Gastrocnemius medialis (tissue), 4 donors: ENCODE measurements at regions not wholly inside any gene's neighbourhood (a gene's known extent, or its start where the extent isn't known, plus 50 kb on each side); places are given as distances from the start of the nearest gene placed in this dataset.

ENCODE experiments used
- ATAC-seq, 2 donors: fragments of 150-250 bp; one replicate each; pipeline ENCODE4 v1.9.1; 2016
- DNase-seq, 2 donors: peaks; one replicate each; pipeline ENCODE4 v3.0.0-alpha.2; 2019
- H3K27ac ChIP-seq, 4 donors: fragments of 200-600 bp; sonication (generic); 1 replicate in 1 of 4; 2 replicates in 3 of 4; pipeline ENCODE4 v1.5.1; 2016 to 2018; ENCODE audit warnings: mild to moderate bottlenecking in 2 of 4, moderate library complexity in 1 of 4
- H3K27me3 ChIP-seq, 3 donors: fragments of 200-600 bp; sonication (generic) in 2 of 3; 1 replicate in 1 of 3; 2 replicates in 2 of 3; pipeline versions ENCODE4 v1.5.1 to v1.6.0; 2016 to 2019; ENCODE audit warnings: mild to moderate bottlenecking in 1 of 3, moderate library complexity in 1 of 3
- H3K36me3 ChIP-seq, 2 donors: fragments of 200-600 bp; sonication (generic) in 1 of 2; one replicate each; pipeline ENCODE4 v1.5.1; 2017 to 2018
- H3K4me1 ChIP-seq, 2 donors: fragments of 200-600 bp; sonication (generic) in 1 of 2; one replicate each; pipeline ENCODE4 v1.5.1; 2016 to 2017; ENCODE audit warnings: mild to moderate bottlenecking in 2 of 2
- H3K4me3 ChIP-seq, 4 donors: fragments of 200-600 bp; sonication (generic) in 3 of 4; 1 replicate in 1 of 4; 2 replicates in 3 of 4; pipeline ENCODE4 v1.5.1; 2016 to 2019; ENCODE audit warnings: mild to moderate bottlenecking in 2 of 4
- H3K9me3 ChIP-seq, 3 donors: fragments of 200-600 bp; sonication (generic) in 2 of 3; 1 replicate in 1 of 3; 2 replicates in 2 of 3; pipeline ENCODE4 v1.5.1; 2016 to 2019
- CTCF ChIP-seq, 5 experiments: fragments of 450-650 bp in 3 of 5; fragments of 200-600 bp in 2 of 5; sonication (generic) in 2 of 5; IDR thresholded peaks in 4 of 5; conservative IDR thresholded peaks in 1 of 5; 1 replicate in 4 of 5; 2 replicates in 1 of 5; pipeline ENCODE4 v1.5.1; 2016 to 2019; ENCODE audit warnings: antibody characterized with exemption in 5 of 5, mild to moderate bottlenecking in 3 of 5, moderate library complexity in 3 of 5
- POLR2A ChIP-seq, 2 donors: fragments of 450-650 bp; IDR thresholded peaks; one replicate each; pipeline ENCODE4 v1.6.1; 2017; ENCODE audit warnings: antibody characterized with exemption in 2 of 2, mild to moderate bottlenecking in 2 of 2, moderate library complexity in 2 of 2
- in situ Hi-C, 4 donors: fragments of 200-750 bp; cut with MboI; loops; one replicate each; pipeline versions ENCODE4 v1.15.0 to v1.8.0; 2017; ENCODE audit warnings: low sequenced_read_pairs in 4 of 4
- intact Hi-C: fragments of 100-400 bp; cut with DNase I; formaldehyde crosslinking; loops from one replicate; pipeline ENCODE4 v1.15.1; 2023; ENCODE audit warnings: low total_unique reads

GRCh38 chr3:165462636-165463334, 266.6 kb upstream of the SLITRK3 start:
- H3K36me3 ChIP-seq = no peaks in the 10 kb centered on the region
- intact Hi-C loops (no loop called here), in situ Hi-C loops (no loop called here)
- DNase-seq = no peak
- TF ChIP-seq CTCF (IDR thresholded peaks at IDR 0.05 in 4 of 5, conservative IDR thresholded peaks at IDR 0.05 in 1 of 5) = no peak
- no peak for TF ChIP-seq POLR2A (IDR thresholded peaks at IDR 0.05)
- H3K27me3 ChIP-seq = no peaks in the 10 kb centered on the region
- no peaks in the 10 kb centered on the region for H3K9me3 ChIP-seq
- no peak overlapping the region for H3K27ac ChIP-seq
- H3K4me1 ChIP-seq = no peaks in the 10 kb centered on the region
- ATAC-seq = no peak
- no peak overlapping the region for H3K4me3 ChIP-seq

- H3K4me1 ChIP-seq = no peaks in the 10 kb centered on the region
- TF ChIP-seq CTCF (IDR thresholded peaks at IDR 0.05 in 4 of 5, conservative IDR thresholded peaks at IDR 0.05 in 1 of 5) = no peak
- TF ChIP-seq POLR2A (IDR thresholded peaks at IDR 0.05) = no peak
- ATAC-seq (no peak), DNase-seq (no peak)
- H3K9me3 ChIP-seq = no peaks in the 10 kb centered on the region
- intact Hi-C loops (no loop called here), in situ Hi-C loops (no loop called here)
- no peaks in the 10 kb centered on the region for H3K27me3 ChIP-seq
- no peaks in the 10 kb centered on the region for H3K36me3 ChIP-seq
- H3K27ac ChIP-seq = no peak overlapping the region
- H3K4me3 ChIP-seq = no peak overlapping the region
These were observed 264.0 kb upstream of the SLITRK3 start for GRCh38 chr3:165459924-165460835.

GRCh38 chr3:165459111-165459510, 262.9 kb upstream of the SLITRK3 start:
- TF ChIP-seq CTCF (IDR thresholded peaks at IDR 0.05 in 4 of 5, conservative IDR thresholded peaks at IDR 0.05 in 1 of 5) (no peak), POLR2A (IDR thresholded peaks at IDR 0.05) (no peak)
- no peaks in the 10 kb centered on the region for H3K4me1 ChIP-seq
- H3K4me3 ChIP-seq = no peak overlapping the region
- H3K27me3 ChIP-seq = no peaks in the 10 kb centered on the region
- intact Hi-C loops (no loop called here), in situ Hi-C loops (no loop called here)
- H3K27ac ChIP-seq = no peak overlapping the region
- no peaks in the 10 kb centered on the region for H3K36me3 ChIP-seq
- DNase-seq (no peak), ATAC-seq (no peak)
- no peaks in the 10 kb centered on the region for H3K9me3 ChIP-seq

DNA sequence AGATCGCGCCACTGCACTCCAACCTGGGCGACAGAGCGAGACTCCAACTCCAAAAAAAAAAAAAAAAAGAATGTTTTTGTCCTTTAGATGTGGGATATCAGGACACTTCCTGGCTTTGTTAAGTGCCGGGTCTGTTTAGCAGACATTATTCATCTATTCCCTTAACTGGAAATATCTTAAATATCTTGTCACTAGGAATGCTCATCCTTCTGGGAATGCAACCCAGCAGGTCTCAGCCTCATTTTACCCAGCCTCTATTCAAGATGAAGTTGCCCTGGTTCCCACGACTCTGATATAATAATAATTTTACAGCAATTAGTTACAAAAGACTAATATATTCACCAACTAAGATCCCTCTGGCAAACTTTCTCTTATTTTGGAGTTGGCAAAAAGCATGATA, 260.9 kb upstream of the SLITRK3 start:
- no peaks in the 10 kb centered on the region for H3K4me1 ChIP-seq
- in situ Hi-C loops = no loop called here
- no peak for ATAC-seq
- H3K4me3 ChIP-seq = no peak overlapping the region
- intact Hi-C loops = no loop called here
- H3K27me3 ChIP-seq = no peaks in the 10 kb centered on the region
- no peak for DNase-seq
- H3K36me3 ChIP-seq = no peaks in the 10 kb centered on the region
- no peak overlapping the region for H3K27ac ChIP-seq
- TF ChIP-seq POLR2A (IDR thresholded peaks at IDR 0.05) (no peak), CTCF (IDR thresholded peaks at IDR 0.05 in 4 of 5, conservative IDR thresholded peaks at IDR 0.05 in 1 of 5) (no peak)
- H3K9me3 ChIP-seq = no peaks in the 10 kb centered on the region
